ENCODE measurements at regions not wholly inside any gene's neighbourhood (a gene's known extent, or its start where the extent isn't known, plus 50 kb on each side); places are given as distances from the start of the nearest gene placed in this dataset.

- no peak for TF ChIP-seq POLR2AphosphoS5 (IDR thresholded peaks at IDR 0.05)
- TF ChIP-seq, protein P1, sequence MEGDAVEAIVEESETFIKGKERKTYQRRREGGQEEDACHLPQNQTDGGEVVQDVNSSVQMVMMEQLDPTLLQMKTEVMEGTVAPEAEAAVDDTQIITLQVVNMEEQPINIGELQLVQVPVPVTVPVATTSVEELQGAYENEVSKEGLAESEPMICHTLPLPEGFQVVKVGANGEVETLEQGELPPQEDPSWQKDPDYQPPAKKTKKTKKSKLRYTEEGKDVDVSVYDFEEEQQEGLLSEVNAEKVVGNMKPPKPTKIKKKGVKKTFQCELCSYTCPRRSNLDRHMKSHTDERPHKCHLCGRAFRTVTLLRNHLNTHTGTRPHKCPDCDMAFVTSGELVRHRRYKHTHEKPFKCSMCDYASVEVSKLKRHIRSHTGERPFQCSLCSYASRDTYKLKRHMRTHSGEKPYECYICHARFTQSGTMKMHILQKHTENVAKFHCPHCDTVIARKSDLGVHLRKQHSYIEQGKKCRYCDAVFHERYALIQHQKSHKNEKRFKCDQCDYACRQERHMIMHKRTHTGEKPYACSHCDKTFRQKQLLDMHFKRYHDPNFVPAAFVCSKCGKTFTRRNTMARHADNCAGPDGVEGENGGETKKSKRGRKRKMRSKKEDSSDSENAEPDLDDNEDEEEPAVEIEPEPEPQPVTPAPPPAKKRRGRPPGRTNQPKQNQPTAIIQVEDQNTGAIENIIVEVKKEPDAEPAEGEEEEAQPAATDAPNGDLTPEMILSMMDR (IDR thresholded peaks at IDR 0.05) = no peak
These were observed 587.8 kb downstream of the PSAT1 start for GRCh38 chr9:78884611-78885150.

Measured in breast epithelium (tissue), 3 donors.